ENCODE measurements at regions not wholly inside any gene's neighbourhood (a gene's known extent, or its start where the extent isn't known, plus 50 kb on each side); places are given as distances from the start of the nearest gene placed in this dataset.

DNA sequence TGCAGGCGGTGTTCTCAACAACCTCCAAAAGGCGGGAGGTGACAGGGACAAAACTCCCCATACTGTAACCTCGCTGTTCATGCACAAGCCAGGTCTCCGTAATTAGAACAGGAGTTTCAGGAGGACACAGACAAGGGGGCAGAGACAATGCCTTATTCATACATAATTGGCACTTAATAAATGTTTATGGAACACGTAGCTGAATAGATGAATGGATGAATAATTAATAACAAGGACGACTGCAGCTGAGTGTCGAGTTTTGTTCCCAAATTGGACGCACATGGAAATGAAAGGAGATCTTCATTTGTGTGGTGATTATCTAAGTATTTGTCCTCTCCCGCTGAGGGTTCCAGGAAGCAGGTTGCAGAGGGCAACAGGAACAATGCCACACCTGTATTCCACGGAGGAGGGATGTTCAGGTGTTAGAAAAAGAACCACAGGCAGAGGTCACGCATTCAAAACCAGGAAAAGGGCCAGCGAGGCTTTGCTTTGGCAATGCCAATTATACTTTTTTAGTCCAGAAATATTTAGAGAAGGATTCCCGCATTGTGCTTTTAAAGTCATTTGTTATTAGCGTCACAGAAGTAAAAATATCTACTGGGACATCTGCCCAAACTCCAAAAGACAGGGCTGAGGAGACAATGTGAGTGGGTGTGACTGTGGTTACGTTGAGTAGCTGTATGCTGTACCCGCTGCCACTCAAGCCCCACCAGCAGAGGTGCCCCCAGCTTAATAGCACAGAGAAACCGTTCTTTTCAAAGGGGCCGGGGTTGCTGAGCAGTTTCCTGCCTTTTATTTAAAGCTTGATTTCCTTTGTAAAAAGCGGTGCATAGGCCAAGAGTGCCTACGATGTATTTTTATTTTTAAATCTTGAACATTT, 123.3 kb downstream of the PXDC1 start:
- TF ChIP-seq, protein P1, sequence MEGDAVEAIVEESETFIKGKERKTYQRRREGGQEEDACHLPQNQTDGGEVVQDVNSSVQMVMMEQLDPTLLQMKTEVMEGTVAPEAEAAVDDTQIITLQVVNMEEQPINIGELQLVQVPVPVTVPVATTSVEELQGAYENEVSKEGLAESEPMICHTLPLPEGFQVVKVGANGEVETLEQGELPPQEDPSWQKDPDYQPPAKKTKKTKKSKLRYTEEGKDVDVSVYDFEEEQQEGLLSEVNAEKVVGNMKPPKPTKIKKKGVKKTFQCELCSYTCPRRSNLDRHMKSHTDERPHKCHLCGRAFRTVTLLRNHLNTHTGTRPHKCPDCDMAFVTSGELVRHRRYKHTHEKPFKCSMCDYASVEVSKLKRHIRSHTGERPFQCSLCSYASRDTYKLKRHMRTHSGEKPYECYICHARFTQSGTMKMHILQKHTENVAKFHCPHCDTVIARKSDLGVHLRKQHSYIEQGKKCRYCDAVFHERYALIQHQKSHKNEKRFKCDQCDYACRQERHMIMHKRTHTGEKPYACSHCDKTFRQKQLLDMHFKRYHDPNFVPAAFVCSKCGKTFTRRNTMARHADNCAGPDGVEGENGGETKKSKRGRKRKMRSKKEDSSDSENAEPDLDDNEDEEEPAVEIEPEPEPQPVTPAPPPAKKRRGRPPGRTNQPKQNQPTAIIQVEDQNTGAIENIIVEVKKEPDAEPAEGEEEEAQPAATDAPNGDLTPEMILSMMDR (IDR thresholded peaks at IDR 0.05 in 8 of 11, conservative IDR thresholded peaks at IDR 0.05 in 3 of 11) = no peak
- TF ChIP-seq POLR2AphosphoS5 (IDR thresholded peaks at IDR 0.05) (no peak), POLR2A (IDR thresholded peaks at IDR 0.05) (no peak)
- H3K27ac ChIP-seq = no peak overlapping the region
- intact Hi-C loops (cut with DNase I; ENCODE audit: low total_unique reads) = no loop called here
- no peaks in the 10 kb centered on the region for H3K36me3 ChIP-seq
- peaks cover 0 to 10% (median 3%) of the 10 kb centered on the region in 6 donors for H3K4me1 ChIP-seq
- no peak for DNase-seq
- no peak overlapping the region for H3K4me3 ChIP-seq
- 35 to 43% (median 39%) methylated on average over 20 of the region's 20 CpGs for WGBS, 5 donors
- H3K27me3 ChIP-seq (replicated peaks in 1 of 7) = peaks cover 0 to 56% (median 0%) of the 10 kb centered on the region in 7 donors
- no peaks in the 10 kb centered on the region for H3K9me3 ChIP-seq

DNA sequence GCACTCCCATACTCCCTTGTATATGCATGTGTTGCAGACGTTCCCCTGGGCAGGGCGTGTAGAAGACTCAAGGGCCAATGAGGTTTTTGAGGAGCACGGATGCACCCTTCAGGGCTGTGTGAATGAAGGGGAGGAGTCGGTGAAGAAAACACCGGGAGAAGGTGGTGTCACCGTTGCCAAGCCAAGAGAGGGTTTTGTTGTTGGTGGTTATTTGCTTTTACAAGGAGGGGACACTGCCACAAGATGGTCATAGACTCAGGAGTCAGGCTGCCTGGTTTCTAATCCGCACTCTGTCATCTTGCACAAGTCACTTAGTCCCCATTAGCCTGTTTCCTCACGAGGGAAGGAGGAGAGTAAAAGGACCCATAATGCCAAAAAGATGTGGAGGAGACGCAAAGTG, 124.0 kb downstream of the PXDC1 start:
- H3K4me3 ChIP-seq = no peak overlapping the region
- WGBS, 5 donors = 77 to 91% (median 81%) methylated on average over 9 of the region's 9 CpGs
- H3K27ac ChIP-seq = no peak overlapping the region
- TF ChIP-seq POLR2AphosphoS5 (IDR thresholded peaks at IDR 0.05) (no peak), POLR2A (IDR thresholded peaks at IDR 0.05) (no peak)
- TF ChIP-seq, protein P1 (IDR thresholded peaks at IDR 0.05 in 8 of 11, conservative IDR thresholded peaks at IDR 0.05 in 3 of 11) = no peak
- H3K27me3 ChIP-seq (replicated peaks in 1 of 7) = peaks cover 0 to 63% (median 0%) of the 10 kb centered on the region in 7 donors
- intact Hi-C loops (cut with DNase I; ENCODE audit: low total_unique reads) = no loop called here
- H3K36me3 ChIP-seq = no peaks in the 10 kb centered on the region
- peaks cover 0 to 10% (median 3%) of the 10 kb centered on the region in 6 donors for H3K4me1 ChIP-seq
- peak; percentile 28 for DNase-seq
- H3K9me3 ChIP-seq = no peaks in the 10 kb centered on the region

DNA sequence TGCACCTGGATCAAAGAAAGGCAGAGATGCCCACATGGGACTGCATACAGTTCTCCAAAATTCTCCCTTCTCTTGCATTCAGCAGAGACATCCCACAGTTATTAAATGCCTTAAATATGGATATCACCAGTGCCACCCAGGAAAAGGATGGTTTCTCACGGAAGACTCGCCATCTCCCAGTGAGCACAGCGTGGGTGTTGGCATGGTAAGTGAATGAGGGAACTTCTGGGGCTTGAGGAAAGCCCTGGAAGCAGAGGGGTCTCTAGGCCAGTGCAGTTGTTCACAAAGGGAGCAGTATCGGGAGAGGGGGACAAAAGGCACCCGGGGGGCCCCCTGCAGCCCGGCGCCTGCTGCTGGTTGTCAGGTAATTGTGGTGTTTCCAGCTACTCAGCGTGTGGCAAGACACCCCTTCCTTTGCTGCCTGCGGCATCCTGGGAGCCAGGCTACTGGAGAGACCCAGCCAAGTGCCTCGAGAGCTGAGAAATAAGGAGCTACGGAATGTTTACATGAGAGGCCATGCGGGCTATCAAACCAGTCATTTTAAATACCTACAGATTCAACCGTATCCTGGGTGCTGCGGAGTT, 125.4 kb downstream of the PXDC1 start:
- DNase-seq = peak; percentile 31
- TF ChIP-seq POLR2AphosphoS5 (IDR thresholded peaks at IDR 0.05) (no peak), POLR2A (IDR thresholded peaks at IDR 0.05) (no peak)
- TF ChIP-seq, protein P1 (IDR thresholded peaks at IDR 0.05 in 8 of 11, conservative IDR thresholded peaks at IDR 0.05 in 3 of 11) = no peak
- intact Hi-C loops (cut with DNase I; ENCODE audit: low total_unique reads) = no loop called here
- peaks cover 0 to 10% (median 3%) of the 10 kb centered on the region in 6 donors for H3K4me1 ChIP-seq
- H3K27me3 ChIP-seq (replicated peaks in 1 of 7) = peaks cover 0 to 64% (median 0%) of the 10 kb centered on the region in 7 donors
- no peaks in the 10 kb centered on the region for H3K9me3 ChIP-seq
- 68 to 84% (median 74%) methylated on average over 14 of the region's 14 CpGs for WGBS, 5 donors
- H3K4me3 ChIP-seq = no peak overlapping the region
- H3K27ac ChIP-seq = no peak overlapping the region
- H3K36me3 ChIP-seq = no peaks in the 10 kb centered on the region

All from spleen (tissue), 11 donors.